Loucy (cell line): ENCODE measurements at regions not wholly inside any gene's neighbourhood (a gene's known extent, or its start where the extent isn't known, plus 50 kb on each side); places are given as distances from the start of the nearest gene placed in this dataset.

Source experiments
- H2AFZ ChIP-seq: fragments of 200-600 bp; sonication (generic); 2 replicates; pipeline ENCODE4 v1.6.0; 2016; ENCODE audit warnings: antibody characterized with exemption, mild to moderate bottlenecking, low read length, moderate library complexity
- H3F3A ChIP-seq: fragments of 200-600 bp; 2 replicates; pipeline ENCODE4 v1.6.0; 2016; ENCODE audit warnings: antibody characterized with exemption, low read depth, mild to moderate bottlenecking
- H3K27me3 ChIP-seq: fragments of 200-600 bp; sonication (generic); 2 replicates; pipeline ENCODE4 v1.6.1; 2014; ENCODE audit warnings: low read length, mild to moderate bottlenecking; ENCODE audit not compliant: insufficient read depth, poor library complexity, severe bottlenecking
- H3K36me3 ChIP-seq: fragments of 200-600 bp; sonication (generic); 2 replicates; pipeline ENCODE4 v1.6.1; 2016; ENCODE audit warnings: low read length; ENCODE audit not compliant: insufficient read depth
- H3K4me1 ChIP-seq: fragments of 200-600 bp; sonication (generic); 2 replicates; pipeline ENCODE4 v1.5.1; 2014; ENCODE audit warnings: low read length, mild to moderate bottlenecking; ENCODE audit not compliant: insufficient read depth, poor library complexity, severe bottlenecking
- H3K4me2 ChIP-seq: fragments of 200-600 bp; sonication (generic); 2 replicates; pipeline ENCODE4 v1.6.0; 2014; ENCODE audit warnings: antibody characterized with exemption, low read length, low read depth, mild to moderate bottlenecking; ENCODE audit not compliant: poor library complexity, severe bottlenecking
- H3K4me3 ChIP-seq: fragments of 200-600 bp; sonication (generic); 2 replicates; pipeline ENCODE4 v1.5.1; 2014; ENCODE audit warnings: low read length, mild to moderate bottlenecking, mixed read lengths; ENCODE audit not compliant: poor library complexity, severe bottlenecking
- H3K79me2 ChIP-seq: fragments of 200-600 bp; sonication (generic); 2 replicates; pipeline ENCODE4 v1.6.1; 2014; ENCODE audit warnings: low read length; ENCODE audit not compliant: insufficient read depth
- H3K9ac ChIP-seq: fragments of 200-600 bp; sonication (generic); 2 replicates; pipeline ENCODE4 v1.6.0; 2014; ENCODE audit warnings: mild to moderate bottlenecking, low read depth, low read length, moderate library complexity; ENCODE audit not compliant: poor library complexity, severe bottlenecking
- H3K9me2 ChIP-seq: fragments of 200-600 bp; sonication (generic); replicated peaks from 2 replicates; pipeline ENCODE4 v1.6.1; 2016; ENCODE audit warnings: low read depth, low read length, mixed read lengths
- H3K9me3 ChIP-seq: fragments of 200-600 bp; sonication (generic); 2 replicates; pipeline ENCODE4 v1.6.1; 2014; ENCODE audit warnings: mild to moderate bottlenecking, antibody characterized with exemption, low read length, low read depth; ENCODE audit not compliant: insufficient read depth
- H4K20me1 ChIP-seq: fragments of 200-600 bp; sonication (generic); 2 replicates; pipeline ENCODE4 v1.6.0; 2014; ENCODE audit warnings: antibody characterized with exemption, low read length, mild to moderate bottlenecking; ENCODE audit not compliant: insufficient read depth, poor library complexity, severe bottlenecking
- CTCF ChIP-seq: fragments of 200-600 bp; sonication (generic); conservative IDR thresholded peaks from 2 replicates; pipeline ENCODE4 v1.5.1; 2014; ENCODE audit warnings: mild to moderate bottlenecking, antibody characterized with exemption, low read length
- EZH2phosphoT487 ChIP-seq: fragments of 200-600 bp; IDR thresholded peaks from 2 replicates; pipeline ENCODE4 v1.6.1; 2018; ENCODE audit warnings: antibody characterized with exemption, mild to moderate bottlenecking, moderate library complexity, borderline replicate concordance

GRCh38 chr4:81555489-81555888 lies 83.8 kb upstream of the RASGEF1B start:
- TF ChIP-seq CTCF (no peak), EZH2phosphoT487 (no peak)
- no peaks in the 10 kb centered on the region for H3K27me3 ChIP-seq
- H3K4me1 ChIP-seq: peaks cover 5% of the 10 kb centered on the region
- no peaks in the 10 kb centered on the region for H4K20me1 ChIP-seq
- H3K4me2 ChIP-seq: no peak overlapping the region
- no peaks in the 10 kb centered on the region for H3K9me2 ChIP-seq
- no peaks in the 10 kb centered on the region for H3F3A ChIP-seq
- H3K4me3 ChIP-seq: no peak overlapping the region
- H3K9ac ChIP-seq: no peak overlapping the region
- H3K36me3 ChIP-seq: no peaks in the 10 kb centered on the region
- peak overlapping the region; percentile 37; the same call in 1 of the 2 replicates for H2AFZ ChIP-seq
- H3K79me2 ChIP-seq: no peaks in the 10 kb centered on the region
- H3K9me3 ChIP-seq: no peaks in the 10 kb centered on the region

- Histone ChIP-seq H3K4me2 (no peak overlapping the region), H3K4me1 (peaks cover 5% of the 10 kb centered on the region), H4K20me1 (no peaks in the 10 kb centered on the region), H3K36me3 (no peaks in the 10 kb centered on the region), H3K79me2 (no peaks in the 10 kb centered on the region), H2AFZ (no peak overlapping the region), H3K4me3 (no peak overlapping the region), H3K27me3 (no peaks in the 10 kb centered on the region), H3F3A (no peaks in the 10 kb centered on the region), H3K9me2 (no peaks in the 10 kb centered on the region), H3K9me3 (no peaks in the 10 kb centered on the region), H3K9ac (no peak overlapping the region)
- TF ChIP-seq EZH2phosphoT487: no peak
- TF ChIP-seq CTCF: no peak
These were observed 80.4 kb upstream of the RASGEF1B start for GRCh38 chr4:81552086-81552485.

GRCh38 chr4:81550388-81550859 lies 78.7 kb upstream of the RASGEF1B start:
- H3K4me2 ChIP-seq: no peak overlapping the region
- no peaks in the 10 kb centered on the region for H4K20me1 ChIP-seq
- TF ChIP-seq CTCF: no peak
- TF ChIP-seq EZH2phosphoT487: no peak
- H3F3A ChIP-seq: no peaks in the 10 kb centered on the region
- peaks cover under 1% of the 10 kb centered on the region for H3K4me1 ChIP-seq
- H3K79me2 ChIP-seq: no peaks in the 10 kb centered on the region
- H3K27me3 ChIP-seq: no peaks in the 10 kb centered on the region
- H3K9me3 ChIP-seq: no peaks in the 10 kb centered on the region
- no peaks in the 10 kb centered on the region for H3K36me3 ChIP-seq
- no peak overlapping the region for H3K9ac ChIP-seq
- H3K4me3 ChIP-seq: no peak overlapping the region
- H2AFZ ChIP-seq: peak overlapping the region; percentile 35
- no peaks in the 10 kb centered on the region for H3K9me2 ChIP-seq
